ENCODE measurements at regions not wholly inside any gene's neighbourhood (a gene's known extent, or its start where the extent isn't known, plus 50 kb on each side); places are given as distances from the start of the nearest gene placed in this dataset.

DNA sequence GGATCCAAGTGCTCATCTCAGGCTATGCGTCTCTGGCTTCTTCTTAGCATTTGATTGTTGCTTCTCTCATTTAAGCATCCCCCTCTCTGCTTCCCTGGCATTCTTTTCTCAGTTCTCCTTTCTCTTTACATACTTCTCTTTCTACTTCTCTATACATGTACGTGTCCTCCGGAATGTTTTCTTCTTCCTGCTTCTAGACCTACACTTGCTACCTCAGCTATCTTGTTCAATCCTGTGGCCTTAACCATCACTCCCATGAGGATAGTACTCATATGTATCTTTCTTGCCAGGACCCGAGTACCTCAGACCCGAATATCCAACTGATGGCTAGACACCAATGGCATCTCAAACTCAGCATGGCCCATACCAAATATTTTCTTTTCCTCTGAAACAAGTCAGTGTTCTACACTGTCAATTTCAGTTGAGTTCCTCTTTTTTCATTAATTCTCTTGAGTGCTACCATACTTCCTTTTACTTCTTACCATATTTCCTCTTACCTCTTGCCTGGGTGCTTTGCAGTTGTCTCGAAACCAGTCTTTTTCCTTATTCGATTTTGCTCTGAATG lies 115.1 kb upstream of the SLC38A2 start:
- TF ChIP-seq, protein P1, sequence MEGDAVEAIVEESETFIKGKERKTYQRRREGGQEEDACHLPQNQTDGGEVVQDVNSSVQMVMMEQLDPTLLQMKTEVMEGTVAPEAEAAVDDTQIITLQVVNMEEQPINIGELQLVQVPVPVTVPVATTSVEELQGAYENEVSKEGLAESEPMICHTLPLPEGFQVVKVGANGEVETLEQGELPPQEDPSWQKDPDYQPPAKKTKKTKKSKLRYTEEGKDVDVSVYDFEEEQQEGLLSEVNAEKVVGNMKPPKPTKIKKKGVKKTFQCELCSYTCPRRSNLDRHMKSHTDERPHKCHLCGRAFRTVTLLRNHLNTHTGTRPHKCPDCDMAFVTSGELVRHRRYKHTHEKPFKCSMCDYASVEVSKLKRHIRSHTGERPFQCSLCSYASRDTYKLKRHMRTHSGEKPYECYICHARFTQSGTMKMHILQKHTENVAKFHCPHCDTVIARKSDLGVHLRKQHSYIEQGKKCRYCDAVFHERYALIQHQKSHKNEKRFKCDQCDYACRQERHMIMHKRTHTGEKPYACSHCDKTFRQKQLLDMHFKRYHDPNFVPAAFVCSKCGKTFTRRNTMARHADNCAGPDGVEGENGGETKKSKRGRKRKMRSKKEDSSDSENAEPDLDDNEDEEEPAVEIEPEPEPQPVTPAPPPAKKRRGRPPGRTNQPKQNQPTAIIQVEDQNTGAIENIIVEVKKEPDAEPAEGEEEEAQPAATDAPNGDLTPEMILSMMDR (IDR thresholded peaks at IDR 0.05) = no peak
- no peak for TF ChIP-seq POLR2A (IDR thresholded peaks at IDR 0.05)

Data from right lobe of liver (tissue), 4 donors.